Natural killer cell (primary cell): ENCODE measurements at regions not wholly inside any gene's neighbourhood (a gene's known extent, or its start where the extent isn't known, plus 50 kb on each side); places are given as distances from the start of the nearest gene placed in this dataset.

Experiments
- ATAC-seq, 3 donors: fragments of 150-1000 bp in 2 of 3; fragments of 200-7000 bp in 1 of 3; cut with Tn5 transposase; 1 replicate in 1 of 3; 2 replicates in 2 of 3; pipeline ENCODE4 v1.10.0; 2021; ENCODE audit warnings: mild to moderate bottlenecking in 2 of 3, moderate library complexity in 2 of 3
- DNase-seq, 2 donors: peaks; one replicate each; pipeline versions ENCODE4 v3.0.0 to v3.0.0-alpha.2; 2013 to 2021; ENCODE audit warnings: mixed read lengths in 1 of 2
- H3K27ac ChIP-seq: one replicate; pipeline ENCODE4 v1.5.1; 2013; ENCODE audit warnings: mild to moderate bottlenecking, low read length
- H3K27me3 ChIP-seq: one replicate; pipeline ENCODE4 v1.6.1; 2013; ENCODE audit warnings: low read length; ENCODE audit not compliant: control insufficient read depth, insufficient read depth
- H3K36me3 ChIP-seq: one replicate; pipeline ENCODE4 v1.6.1; 2013; ENCODE audit warnings: low read length; ENCODE audit not compliant: control insufficient read depth, insufficient read depth
- H3K4me1 ChIP-seq: one replicate; pipeline ENCODE4 v1.6.1; 2013; ENCODE audit warnings: low read length; ENCODE audit not compliant: control insufficient read depth, insufficient read depth
- H3K4me3 ChIP-seq: one replicate; pipeline ENCODE4 v1.5.1; 2013; ENCODE audit warnings: low read length
- H3K9me3 ChIP-seq: one replicate; pipeline ENCODE4 v1.6.1; 2013; ENCODE audit warnings: low read length; ENCODE audit not compliant: control insufficient read depth, insufficient read depth
- H3K27ac Mint-ChIP-seq, 2 donors: one replicate each; pipeline ENCODE4 v1.8.0; 2022; ENCODE audit warnings: mild to moderate bottlenecking in 2 of 2, mixed read lengths in 2 of 2, moderate library complexity in 1 of 2
- H3K27me3 Mint-ChIP-seq, 2 donors: one replicate each; pipeline ENCODE4 v1.8.0; 2022; ENCODE audit warnings: low read depth in 2 of 2, mixed read lengths in 2 of 2
- H3K36me3 Mint-ChIP-seq: one replicate; pipeline ENCODE4 v1.8.0; 2022; ENCODE audit warnings: mixed read lengths
- H3K4me1 Mint-ChIP-seq, 2 donors: one replicate each; pipeline ENCODE4 v1.8.0; 2022; ENCODE audit warnings: mixed read lengths in 2 of 2
- H3K4me3 Mint-ChIP-seq: one replicate; pipeline ENCODE4 v1.8.0; 2022; ENCODE audit warnings: mild to moderate bottlenecking, moderate library complexity, mixed read lengths
- H3K9me3 Mint-ChIP-seq, 2 donors: one replicate each; pipeline ENCODE4 v1.8.0; 2022; ENCODE audit warnings: mixed read lengths in 2 of 2
- CTCF ChIP-seq: fragments of 200-600 bp; IDR thresholded peaks from one replicate; pipeline ENCODE4 v1.8.0; 2022; ENCODE audit warnings: antibody characterized with exemption
- WGBS: methylation state at CpG from one replicate; pipeline ENCODE4 v1.1.7; 2013; ENCODE audit warnings: missing lambda C conversion rate; ENCODE audit not compliant: insufficient coverage; 5-methylcytosine and 5-hydroxymethylcytosine counted together
- intact Hi-C: fragments of 100-400 bp; cut with micrococcal nuclease; formaldehyde crosslinking; loops from one replicate; pipeline ENCODE4 v1.14.2; 2022

- no peak for TF ChIP-seq CTCF
- ATAC-seq (no peak), DNase-seq (no peak)
- H3K4me3 ChIP-seq, result no peak overlapping the region
- H3K9me3 Mint-ChIP-seq, result no peaks in the 10 kb centered on the region
- no peaks in the 10 kb centered on the region for H3K36me3 ChIP-seq
- H3K27me3 ChIP-seq, result no peaks in the 10 kb centered on the region
- WGBS, result 86% methylated on average over 14 of the region's 14 CpGs
- no peak overlapping the region for H3K27ac ChIP-seq
- H3K27me3 Mint-ChIP-seq, result peaks cover 2 to 19% of the 10 kb centered on the region in 2 donors
- H3K4me1 Mint-ChIP-seq, result peaks cover 0 to 13% of the 10 kb centered on the region in 2 donors
- no peaks in the 10 kb centered on the region for H3K4me1 ChIP-seq
- H3K4me3 Mint-ChIP-seq, result no peak overlapping the region
- H3K36me3 Mint-ChIP-seq, result no peaks in the 10 kb centered on the region
- intact Hi-C loops, result no loop called here
- no peaks in the 10 kb centered on the region for H3K9me3 ChIP-seq
- no peak overlapping the region for H3K27ac Mint-ChIP-seq
Measured at GRCh38 chr19:31693131-31693932, 344.1 kb upstream of the TSHZ3 start.

GRCh38 chr19:31693933-31694269, 344.7 kb upstream of the TSHZ3 start:
- intact Hi-C loops, result no loop called here
- no peaks in the 10 kb centered on the region for H3K36me3 Mint-ChIP-seq
- H3K27me3 Mint-ChIP-seq, result peaks cover 2 to 19% of the 10 kb centered on the region in 2 donors
- H3K9me3 ChIP-seq, result no peaks in the 10 kb centered on the region
- no peak overlapping the region for H3K27ac Mint-ChIP-seq
- H3K27ac ChIP-seq, result no peak overlapping the region
- no peaks in the 10 kb centered on the region for H3K4me1 ChIP-seq
- H3K36me3 ChIP-seq, result no peaks in the 10 kb centered on the region
- H3K27me3 ChIP-seq, result no peaks in the 10 kb centered on the region
- DNase-seq (no peak), ATAC-seq (no peak)
- H3K4me3 Mint-ChIP-seq, result no peak overlapping the region
- H3K9me3 Mint-ChIP-seq, result no peaks in the 10 kb centered on the region
- no peak overlapping the region for H3K4me3 ChIP-seq
- H3K4me1 Mint-ChIP-seq, result peaks cover 0 to 13% of the 10 kb centered on the region in 2 donors
- TF ChIP-seq CTCF, result no peak
- 78% methylated on average over 6 of the region's 6 CpGs for WGBS

- no peak overlapping the region for H3K4me3 ChIP-seq
- no peak overlapping the region for H3K27ac ChIP-seq
- DNase-seq, result no peak
- Mint-ChIP-seq H3K27me3 (peaks cover 2 to 15% of the 10 kb centered on the region in 2 donors), H3K27ac (no peak overlapping the region), H3K4me3 (no peak overlapping the region), H3K36me3 (no peaks in the 10 kb centered on the region), H3K4me1 (peaks cover 0 to 13% of the 10 kb centered on the region in 2 donors), H3K9me3 (no peaks in the 10 kb centered on the region)
- no peaks in the 10 kb centered on the region for H3K9me3 ChIP-seq
- no peaks in the 10 kb centered on the region for H3K27me3 ChIP-seq
- no peak for ATAC-seq
- 85% methylated on average over 2 of the region's 3 CpGs for WGBS
- no peaks in the 10 kb centered on the region for H3K36me3 ChIP-seq
- no peak for TF ChIP-seq CTCF
- H3K4me1 ChIP-seq, result no peaks in the 10 kb centered on the region
- intact Hi-C loops, result no loop called here
Measured at GRCh38 chr19:31694761-31695160, 345.5 kb upstream of the TSHZ3 start.

- DNase-seq (no peak), ATAC-seq (no peak)
- Mint-ChIP-seq H3K9me3 (peaks cover 0 to 8% of the 10 kb centered on the region in 2 donors), H3K4me3 (no peak overlapping the region), H3K27me3 (peaks cover 0 to 8% of the 10 kb centered on the region in 2 donors), H3K4me1 (peaks cover 0 to 13% of the 10 kb centered on the region in 2 donors), H3K27ac (no peak overlapping the region), H3K36me3 (no peaks in the 10 kb centered on the region)
- no peaks in the 10 kb centered on the region for H3K4me1 ChIP-seq
- H3K4me3 ChIP-seq, result no peak overlapping the region
- no peak overlapping the region for H3K27ac ChIP-seq
- no peaks in the 10 kb centered on the region for H3K36me3 ChIP-seq
- H3K27me3 ChIP-seq, result no peaks in the 10 kb centered on the region
- no peaks in the 10 kb centered on the region for H3K9me3 ChIP-seq
- TF ChIP-seq CTCF, result no peak
- 69% methylated on average over 3 of the region's 3 CpGs for WGBS
- intact Hi-C loops, result no loop called here
Measured at GRCh38 chr19:31699421-31699820, 350.2 kb upstream of the TSHZ3 start.
